GM23338 (cell line): ENCODE measurements at regions not wholly inside any gene's neighbourhood (a gene's known extent, or its start where the extent isn't known, plus 50 kb on each side); places are given as distances from the start of the nearest gene placed in this dataset.

ENCODE experiments used
- ATAC-seq: fragments of 200-7000 bp; cut with Tn5 transposase; 3 replicates; pipeline ENCODE4 v1.9.1; 2020
- DNase-seq: peaks from one replicate; pipeline ENCODE4 v3.0.0-alpha.2; 2015; ENCODE audit warnings: low spot score
- H2AFZ ChIP-seq: fragments of 200-600 bp; sonication (generic); 2 replicates; pipeline ENCODE4 v1.8.0; 2016; ENCODE audit warnings: antibody characterized with exemption, mild to moderate bottlenecking, moderate library complexity
- H3F3A ChIP-seq: fragments of 200-600 bp; sonication (generic); replicated peaks from 2 replicates; pipeline ENCODE4 v1.8.0; 2017; ENCODE audit warnings: antibody characterized with exemption, mixed run types, low read depth
- H3K27ac ChIP-seq: fragments of 200-600 bp; sonication (generic); 2 replicates; pipeline ENCODE4 v1.6.1; 2016; ENCODE audit warnings: low read depth
- H3K27me3 ChIP-seq: fragments of 200-600 bp; sonication (generic); 2 replicates; pipeline ENCODE4 v1.8.0; 2016; ENCODE audit warnings: mild to moderate bottlenecking, mixed run types, moderate library complexity; ENCODE audit not compliant: insufficient read depth
- H3K36me3 ChIP-seq: fragments of 200-600 bp; sonication (generic); 2 replicates; pipeline ENCODE4 v1.8.0; 2016; ENCODE audit warnings: mild to moderate bottlenecking; ENCODE audit not compliant: insufficient read depth
- H3K4me1 ChIP-seq: fragments of 200-600 bp; sonication (generic); 2 replicates; pipeline ENCODE4 v1.8.0; 2016; ENCODE audit warnings: mild to moderate bottlenecking, moderate library complexity; ENCODE audit not compliant: insufficient read depth
- H3K4me2 ChIP-seq: fragments of 200-600 bp; sonication (generic); 2 replicates; pipeline ENCODE4 v1.7.1; 2017; ENCODE audit warnings: mixed run types
- H3K4me3 ChIP-seq: fragments of 200-600 bp; sonication (generic); 2 replicates; pipeline ENCODE4 v1.6.1; 2016; ENCODE audit warnings: mixed run types
- H3K79me2 ChIP-seq: fragments of 200-600 bp; sonication (generic); replicated peaks from 2 replicates; pipeline ENCODE4 v1.8.0; 2017; ENCODE audit warnings: mild to moderate bottlenecking; ENCODE audit not compliant: insufficient read depth
- H3K9me2 ChIP-seq: fragments of 200-600 bp; sonication (generic); 2 replicates; pipeline ENCODE4 v1.8.0; 2017; ENCODE audit not compliant: insufficient read depth
- H4K20me1 ChIP-seq: fragments of 200-600 bp; sonication (generic); replicated peaks from 2 replicates; pipeline ENCODE4 v1.8.0; 2017; ENCODE audit warnings: mild to moderate bottlenecking; ENCODE audit not compliant: insufficient read depth
- H3K27ac Mint-ChIP-seq: 2 replicates; pipeline ENCODE4 v1.8.0; 2020; ENCODE audit warnings: inconsistent platforms, mild to moderate bottlenecking, moderate library complexity, mixed read lengths
- H3K27me3 Mint-ChIP-seq: 3 replicates; pipeline ENCODE4 v1.8.0; 2022; ENCODE audit warnings: low read depth, mild to moderate bottlenecking, moderate library complexity, mixed read lengths, inconsistent platforms; ENCODE audit not compliant: insufficient read depth, poor library complexity
- H3K36me3 Mint-ChIP-seq: 3 replicates; pipeline ENCODE4 v1.8.0; 2021; ENCODE audit warnings: low read depth, mild to moderate bottlenecking, inconsistent platforms, moderate library complexity, mixed read lengths
- H3K4me1 Mint-ChIP-seq: 3 replicates; pipeline ENCODE4 v1.8.0; 2020; ENCODE audit warnings: mild to moderate bottlenecking, inconsistent platforms, mixed read lengths
- H3K4me3 Mint-ChIP-seq: 3 replicates; pipeline ENCODE4 v1.8.0; 2021; ENCODE audit warnings: moderate library complexity, mild to moderate bottlenecking, inconsistent platforms, mixed read lengths
- H3K9me3 Mint-ChIP-seq: 3 replicates; pipeline ENCODE4 v1.8.0; 2020; ENCODE audit warnings: moderate library complexity, mild to moderate bottlenecking, inconsistent platforms, mixed read lengths
- CREB1 ChIP-seq: fragments of 250-450 bp; sonication (Bioruptor Pico); IDR thresholded peaks from 2 replicates; pipeline ENCODE4 v1.5.0; 2020; ENCODE audit warnings: low read depth, mild to moderate bottlenecking, moderate library complexity
- EZH2 ChIP-seq: fragments of 200-600 bp; sonication (generic); IDR thresholded peaks from one replicate; pipeline ENCODE4 v1.8.0; 2017; ENCODE audit warnings: antibody characterized with exemption, mild to moderate bottlenecking, low read depth; ENCODE audit not compliant: unreplicated experiment
- EZH2phosphoT487 ChIP-seq: fragments of 200-600 bp; sonication (generic); IDR thresholded peaks from one replicate; pipeline ENCODE4 v1.8.1; 2018; ENCODE audit warnings: antibody characterized with exemption; ENCODE audit not compliant: unreplicated experiment
- POLR2AphosphoS5 ChIP-seq: IDR thresholded peaks from 2 replicates; pipeline ENCODE4 v1.6.1; 2016; ENCODE audit warnings: antibody characterized with exemption, low read depth
- STAT1 ChIP-seq: IDR thresholded peaks from one replicate; pipeline ENCODE4 v1.6.1; 2016; ENCODE audit warnings: antibody characterized with exemption; ENCODE audit not compliant: unreplicated experiment
- ZNF114 ChIP-seq: fragments of 250-450 bp; sonication (Bioruptor Pico); IDR thresholded peaks from 2 replicates; pipeline ENCODE4 v1.5.0; 2020; ENCODE audit warnings: mild to moderate bottlenecking, moderate library complexity
- ZNF331 ChIP-seq: fragments of 250-450 bp; sonication (Bioruptor Pico); IDR thresholded peaks from 2 replicates; pipeline ENCODE4 v1.5.0; 2020; ENCODE audit warnings: low read depth, mild to moderate bottlenecking, moderate library complexity
- TF ChIP-seq, protein P1 (sequence below): IDR thresholded peaks from one replicate; pipeline ENCODE4 v1.6.1; 2018; ENCODE audit warnings: antibody characterized with exemption; ENCODE audit not compliant: unreplicated experiment
- TF ChIP-seq, protein P2 (sequence below), 2 experiments: fragments of 200-600 bp in 1 of 2; sonication (generic) in 1 of 2; conservative IDR thresholded peaks; 2 replicates each; pipeline versions ENCODE4 v1.5.1 to v1.6.1; 2016 to 2017; ENCODE audit warnings: antibody characterized with exemption in 2 of 2, low read depth in 2 of 2, mild to moderate bottlenecking in 2 of 2, moderate library complexity in 1 of 2
- TF ChIP-seq, protein P3 (sequence below): IDR thresholded peaks from 2 replicates; pipeline ENCODE4 v1.6.1; 2016; ENCODE audit warnings: antibody characterized with exemption

DNA sequence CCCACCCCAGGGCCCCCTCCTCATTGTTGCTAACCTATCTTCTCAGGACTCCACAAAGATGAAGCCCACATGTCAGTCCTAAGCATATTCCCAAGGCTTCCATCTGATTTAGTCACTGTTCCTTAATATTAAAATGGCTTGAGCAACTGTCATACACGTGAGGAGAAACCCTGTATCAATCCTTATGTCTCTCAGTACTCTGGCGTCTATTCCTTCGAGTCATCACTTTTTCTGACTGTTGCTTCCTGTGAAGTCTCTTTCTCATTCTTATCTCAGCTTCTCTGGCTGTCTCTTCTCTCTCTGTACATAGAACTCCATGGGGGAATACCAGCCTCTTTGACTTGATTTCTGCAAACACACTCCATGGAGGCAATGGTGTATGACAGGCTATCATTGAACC lies 98.4 kb downstream of the C4BPA start (continued):
- TF ChIP-seq, protein P1, sequence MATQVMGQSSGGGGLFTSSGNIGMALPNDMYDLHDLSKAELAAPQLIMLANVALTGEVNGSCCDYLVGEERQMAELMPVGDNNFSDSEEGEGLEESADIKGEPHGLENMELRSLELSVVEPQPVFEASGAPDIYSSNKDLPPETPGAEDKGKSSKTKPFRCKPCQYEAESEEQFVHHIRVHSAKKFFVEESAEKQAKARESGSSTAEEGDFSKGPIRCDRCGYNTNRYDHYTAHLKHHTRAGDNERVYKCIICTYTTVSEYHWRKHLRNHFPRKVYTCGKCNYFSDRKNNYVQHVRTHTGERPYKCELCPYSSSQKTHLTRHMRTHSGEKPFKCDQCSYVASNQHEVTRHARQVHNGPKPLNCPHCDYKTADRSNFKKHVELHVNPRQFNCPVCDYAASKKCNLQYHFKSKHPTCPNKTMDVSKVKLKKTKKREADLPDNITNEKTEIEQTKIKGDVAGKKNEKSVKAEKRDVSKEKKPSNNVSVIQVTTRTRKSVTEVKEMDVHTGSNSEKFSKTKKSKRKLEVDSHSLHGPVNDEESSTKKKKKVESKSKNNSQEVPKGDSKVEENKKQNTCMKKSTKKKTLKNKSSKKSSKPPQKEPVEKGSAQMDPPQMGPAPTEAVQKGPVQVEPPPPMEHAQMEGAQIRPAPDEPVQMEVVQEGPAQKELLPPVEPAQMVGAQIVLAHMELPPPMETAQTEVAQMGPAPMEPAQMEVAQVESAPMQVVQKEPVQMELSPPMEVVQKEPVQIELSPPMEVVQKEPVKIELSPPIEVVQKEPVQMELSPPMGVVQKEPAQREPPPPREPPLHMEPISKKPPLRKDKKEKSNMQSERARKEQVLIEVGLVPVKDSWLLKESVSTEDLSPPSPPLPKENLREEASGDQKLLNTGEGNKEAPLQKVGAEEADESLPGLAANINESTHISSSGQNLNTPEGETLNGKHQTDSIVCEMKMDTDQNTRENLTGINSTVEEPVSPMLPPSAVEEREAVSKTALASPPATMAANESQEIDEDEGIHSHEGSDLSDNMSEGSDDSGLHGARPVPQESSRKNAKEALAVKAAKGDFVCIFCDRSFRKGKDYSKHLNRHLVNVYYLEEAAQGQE, result no peak
- TF ChIP-seq CREB1 (CRISPR knock-in tag) (no peak), ZNF331 (CRISPR knock-in tag) (no peak)
- TF ChIP-seq, protein P2, sequence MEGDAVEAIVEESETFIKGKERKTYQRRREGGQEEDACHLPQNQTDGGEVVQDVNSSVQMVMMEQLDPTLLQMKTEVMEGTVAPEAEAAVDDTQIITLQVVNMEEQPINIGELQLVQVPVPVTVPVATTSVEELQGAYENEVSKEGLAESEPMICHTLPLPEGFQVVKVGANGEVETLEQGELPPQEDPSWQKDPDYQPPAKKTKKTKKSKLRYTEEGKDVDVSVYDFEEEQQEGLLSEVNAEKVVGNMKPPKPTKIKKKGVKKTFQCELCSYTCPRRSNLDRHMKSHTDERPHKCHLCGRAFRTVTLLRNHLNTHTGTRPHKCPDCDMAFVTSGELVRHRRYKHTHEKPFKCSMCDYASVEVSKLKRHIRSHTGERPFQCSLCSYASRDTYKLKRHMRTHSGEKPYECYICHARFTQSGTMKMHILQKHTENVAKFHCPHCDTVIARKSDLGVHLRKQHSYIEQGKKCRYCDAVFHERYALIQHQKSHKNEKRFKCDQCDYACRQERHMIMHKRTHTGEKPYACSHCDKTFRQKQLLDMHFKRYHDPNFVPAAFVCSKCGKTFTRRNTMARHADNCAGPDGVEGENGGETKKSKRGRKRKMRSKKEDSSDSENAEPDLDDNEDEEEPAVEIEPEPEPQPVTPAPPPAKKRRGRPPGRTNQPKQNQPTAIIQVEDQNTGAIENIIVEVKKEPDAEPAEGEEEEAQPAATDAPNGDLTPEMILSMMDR (conservative IDR thresholded peaks at IDR 0.05; ENCODE audit: low read depth in 2 of 2), result no peak

DNA sequence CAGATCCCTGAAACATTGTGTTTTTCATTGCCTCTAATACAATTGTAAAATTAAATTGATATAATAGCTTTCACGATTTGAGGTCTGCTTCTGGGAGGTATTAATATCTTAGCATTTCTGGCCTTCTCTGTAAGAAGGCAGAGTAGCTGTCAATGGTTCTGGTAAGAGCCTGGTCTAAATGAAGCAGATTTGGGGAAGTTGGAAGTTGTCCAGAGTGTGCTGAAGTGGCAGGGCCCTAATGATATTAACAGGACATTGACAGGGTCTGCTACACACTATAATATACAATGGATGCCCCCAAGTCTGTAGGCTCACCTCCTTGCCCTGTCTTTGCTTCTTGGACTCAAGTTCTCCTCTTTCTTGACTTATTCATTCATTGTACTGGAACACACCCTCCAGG lies 99.5 kb downstream of the C4BPA start:
- Histone ChIP-seq H2AFZ (no peak overlapping the region), H3K4me1 (no peaks in the 10 kb centered on the region), H3K79me2 (no peaks in the 10 kb centered on the region), H3K36me3 (no peaks in the 10 kb centered on the region), H3F3A (no peaks in the 10 kb centered on the region), H4K20me1 (no peaks in the 10 kb centered on the region), H3K4me2 (no peak overlapping the region), H3K27me3 (no peaks in the 10 kb centered on the region), H3K4me3 (no peak overlapping the region), H3K9me2 (no peaks in the 10 kb centered on the region; the same call in 1 of the 2 replicates), H3K27ac (no peak overlapping the region)
- Mint-ChIP-seq H3K4me1 (no peaks in the 10 kb centered on the region), H3K27ac (no peak overlapping the region), H3K9me3 (peaks cover 20% of the 10 kb centered on the region), H3K36me3 (peaks cover 12% of the 10 kb centered on the region), H3K4me3 (no peak overlapping the region), H3K27me3 (no peaks in the 10 kb centered on the region)
- no peak for DNase-seq
- ATAC-seq, result no peak
- TF ChIP-seq POLR2AphosphoS5, result no peak
- no peak for TF ChIP-seq EZH2
- no peak for TF ChIP-seq ZNF114 (CRISPR knock-in tag)
- no peak for TF ChIP-seq STAT1
- TF ChIP-seq, protein P3, sequence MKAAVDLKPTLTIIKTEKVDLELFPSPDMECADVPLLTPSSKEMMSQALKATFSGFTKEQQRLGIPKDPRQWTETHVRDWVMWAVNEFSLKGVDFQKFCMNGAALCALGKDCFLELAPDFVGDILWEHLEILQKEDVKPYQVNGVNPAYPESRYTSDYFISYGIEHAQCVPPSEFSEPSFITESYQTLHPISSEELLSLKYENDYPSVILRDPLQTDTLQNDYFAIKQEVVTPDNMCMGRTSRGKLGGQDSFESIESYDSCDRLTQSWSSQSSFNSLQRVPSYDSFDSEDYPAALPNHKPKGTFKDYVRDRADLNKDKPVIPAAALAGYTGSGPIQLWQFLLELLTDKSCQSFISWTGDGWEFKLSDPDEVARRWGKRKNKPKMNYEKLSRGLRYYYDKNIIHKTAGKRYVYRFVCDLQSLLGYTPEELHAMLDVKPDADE, result no peak
- no peak for TF ChIP-seq EZH2phosphoT487
- TF ChIP-seq, protein P1, result no peak
